A673 (cell line): ENCODE measurements at regions not wholly inside any gene's neighbourhood (a gene's known extent, or its start where the extent isn't known, plus 50 kb on each side); places are given as distances from the start of the nearest gene placed in this dataset.
"Not testable (repeated sequence)": the region's sequence is repeated elsewhere in the genome, so short reads cannot be mapped to it uniquely, and the experiment has no call there.

Experiments used
- EZH2 ChIP-seq: fragments of 200-600 bp; sonication (generic); IDR thresholded peaks from 2 replicates; pipeline ENCODE4 v1.6.1; 2017; ENCODE audit warnings: borderline replicate concordance, low read depth, mild to moderate bottlenecking, mixed read lengths, antibody characterized with exemption, low read length; ENCODE audit not compliant: poor library complexity, severe bottlenecking
- TF ChIP-seq, protein P1 (sequence below): fragments of 300-800, 200-600 bp; sonication (generic); conservative IDR thresholded peaks from 2 replicates; pipeline ENCODE4 v1.5.1; 2017; ENCODE audit warnings: low read depth, mild to moderate bottlenecking, antibody characterized with exemption, low read length, moderate library complexity, mixed read lengths

DNA sequence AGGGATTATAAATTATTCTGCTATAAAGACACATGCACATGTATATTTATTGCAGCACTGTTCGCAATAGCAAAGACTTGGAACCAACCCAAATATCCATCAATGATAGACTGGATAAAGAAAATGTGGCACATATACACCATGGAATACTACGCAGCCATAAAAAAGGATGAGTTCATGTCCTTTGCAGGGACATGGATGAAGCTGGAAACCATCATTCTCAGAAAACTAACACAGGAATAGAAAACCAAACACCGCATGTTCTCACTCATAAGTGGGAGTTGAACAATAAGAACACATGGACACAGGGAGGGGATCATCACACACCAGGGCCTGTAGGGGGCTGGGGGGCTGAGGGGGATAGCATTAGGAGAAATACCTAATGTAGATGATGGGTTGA, 377.2 kb upstream of the SASH1 start:
- TF ChIP-seq, protein P1, sequence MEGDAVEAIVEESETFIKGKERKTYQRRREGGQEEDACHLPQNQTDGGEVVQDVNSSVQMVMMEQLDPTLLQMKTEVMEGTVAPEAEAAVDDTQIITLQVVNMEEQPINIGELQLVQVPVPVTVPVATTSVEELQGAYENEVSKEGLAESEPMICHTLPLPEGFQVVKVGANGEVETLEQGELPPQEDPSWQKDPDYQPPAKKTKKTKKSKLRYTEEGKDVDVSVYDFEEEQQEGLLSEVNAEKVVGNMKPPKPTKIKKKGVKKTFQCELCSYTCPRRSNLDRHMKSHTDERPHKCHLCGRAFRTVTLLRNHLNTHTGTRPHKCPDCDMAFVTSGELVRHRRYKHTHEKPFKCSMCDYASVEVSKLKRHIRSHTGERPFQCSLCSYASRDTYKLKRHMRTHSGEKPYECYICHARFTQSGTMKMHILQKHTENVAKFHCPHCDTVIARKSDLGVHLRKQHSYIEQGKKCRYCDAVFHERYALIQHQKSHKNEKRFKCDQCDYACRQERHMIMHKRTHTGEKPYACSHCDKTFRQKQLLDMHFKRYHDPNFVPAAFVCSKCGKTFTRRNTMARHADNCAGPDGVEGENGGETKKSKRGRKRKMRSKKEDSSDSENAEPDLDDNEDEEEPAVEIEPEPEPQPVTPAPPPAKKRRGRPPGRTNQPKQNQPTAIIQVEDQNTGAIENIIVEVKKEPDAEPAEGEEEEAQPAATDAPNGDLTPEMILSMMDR = not testable (repeated sequence)
- TF ChIP-seq EZH2 = not testable (repeated sequence)
